Middle frontal gyrus (tissue), 1 donor: ENCODE measurements at regions not wholly inside any gene's neighbourhood (a gene's known extent, or its start where the extent isn't known, plus 50 kb on each side); places are given as distances from the start of the nearest gene placed in this dataset.

ENCODE experiments used
- DNase-seq: peaks from one replicate; pipeline ENCODE4 v3.0.0-alpha.2; 2015; ENCODE audit warnings: low spot score; ENCODE audit errors: extremely low spot score

DNA sequence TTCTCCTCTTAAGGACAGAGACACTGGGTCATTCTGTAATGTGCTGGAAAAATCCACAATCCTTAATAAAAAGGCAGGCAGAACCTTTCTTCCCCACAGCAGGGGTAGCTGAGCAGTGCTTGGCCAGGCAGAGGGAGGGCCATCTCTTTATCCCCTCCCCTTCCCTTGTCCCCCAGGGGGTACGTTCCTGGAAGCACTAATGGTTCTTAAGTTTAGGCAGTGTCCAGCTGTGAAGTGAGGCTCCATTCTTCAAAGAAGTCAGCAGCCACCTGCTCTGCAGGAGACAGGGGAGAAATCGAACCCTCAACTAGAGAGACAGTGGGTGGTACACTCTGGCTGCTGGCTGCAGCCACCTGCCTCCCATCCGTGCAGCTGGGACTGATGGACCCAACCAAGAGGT is 533.9 kb upstream of the CDH11 start:
- DNase-seq: no peak

- no peak for DNase-seq
Measured at GRCh38 chr16:65648101-65648500, 526.2 kb upstream of the CDH11 start.

DNA sequence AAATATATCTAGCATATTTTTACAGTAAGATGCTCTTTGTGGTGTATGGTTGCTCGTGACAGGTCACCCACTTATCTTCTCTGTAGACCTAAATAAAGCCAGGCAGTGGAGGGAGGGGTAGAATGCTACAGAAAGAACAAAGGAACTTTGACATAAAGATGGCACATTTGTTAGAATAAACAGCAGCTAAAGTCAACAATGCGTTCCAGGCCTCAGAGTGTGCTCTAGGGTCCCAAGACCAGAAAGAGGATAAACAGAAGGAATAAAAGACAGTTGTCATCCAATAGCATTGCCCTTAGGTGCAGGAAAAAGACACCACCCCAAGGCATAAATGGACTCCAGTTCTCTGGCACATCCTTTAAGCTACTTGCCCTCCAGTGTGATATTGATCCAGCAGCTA is 523.0 kb upstream of the CDH11 start:
- no peak for DNase-seq

- no peak for DNase-seq
Measured at GRCh38 chr16:65641762-65642289, 520.0 kb upstream of the CDH11 start.

DNA sequence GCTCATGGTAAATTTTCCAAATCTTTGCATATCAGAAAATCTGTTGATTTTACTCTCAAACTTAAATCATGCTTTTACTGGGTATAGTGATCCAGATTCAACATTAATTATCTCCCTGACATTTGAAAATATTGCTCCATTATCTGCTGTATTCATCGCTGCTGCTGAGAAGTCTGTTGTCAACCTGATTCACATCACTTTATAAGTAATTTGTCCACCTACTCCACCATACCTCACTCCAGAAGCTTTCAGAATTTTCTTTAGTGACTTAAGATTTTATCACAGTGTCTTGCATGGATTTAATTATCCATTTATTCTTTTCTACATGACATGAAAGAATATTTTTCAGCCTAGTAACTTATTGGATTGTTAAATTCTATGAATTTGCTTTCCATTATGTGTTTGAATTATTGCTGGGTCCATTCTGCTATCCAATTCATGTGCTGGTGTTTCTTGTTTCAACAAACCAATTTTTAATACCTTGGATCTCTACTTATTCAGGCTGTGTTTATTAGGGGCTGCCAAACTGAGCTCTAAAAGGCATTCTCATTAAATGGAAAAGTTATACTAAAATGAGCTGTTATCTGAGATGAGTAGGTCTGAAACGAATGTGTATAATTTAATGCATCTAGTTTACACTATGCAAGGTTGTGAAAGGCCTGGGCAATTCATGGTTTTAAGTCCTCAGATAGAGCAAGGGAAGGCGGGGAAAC is 519.3 kb upstream of the CDH11 start:
- no peak for DNase-seq

GRCh38 chr16:65634833-65635232 is 513.0 kb upstream of the CDH11 start:
- DNase-seq: no peak

- DNase-seq: no peak
Measured at GRCh38 chr16:65634291-65634690, 512.4 kb upstream of the CDH11 start.

- DNase-seq: no peak
Measured at GRCh38 chr16:65624666-65625065, 502.8 kb upstream of the CDH11 start.

- DNase-seq: no peak
Measured at GRCh38 chr16:65624229-65624628, 502.4 kb upstream of the CDH11 start.

GRCh38 chr16:65622871-65623270 is 501.0 kb upstream of the CDH11 start:
- DNase-seq: no peak

DNA sequence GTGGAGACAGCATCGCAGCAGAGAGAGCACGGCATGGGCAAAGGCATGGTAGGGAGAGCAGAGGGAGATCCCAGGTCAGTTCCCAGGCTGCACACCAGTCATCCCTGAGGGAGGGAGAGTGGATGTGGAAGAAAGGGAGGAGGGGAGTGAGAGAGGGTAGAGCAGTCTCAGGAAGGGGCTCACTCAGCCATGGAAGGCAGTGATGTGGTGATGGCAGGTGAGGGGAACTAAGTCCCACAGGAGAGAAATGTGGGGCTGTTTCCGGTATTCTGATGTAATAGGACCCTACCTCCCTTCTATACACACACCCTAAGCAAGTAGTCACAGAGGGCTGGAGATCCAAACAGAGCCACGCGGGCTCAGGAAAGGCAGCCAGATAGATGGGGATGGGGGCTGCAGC is 500.3 kb upstream of the CDH11 start:
- DNase-seq: no peak

DNA sequence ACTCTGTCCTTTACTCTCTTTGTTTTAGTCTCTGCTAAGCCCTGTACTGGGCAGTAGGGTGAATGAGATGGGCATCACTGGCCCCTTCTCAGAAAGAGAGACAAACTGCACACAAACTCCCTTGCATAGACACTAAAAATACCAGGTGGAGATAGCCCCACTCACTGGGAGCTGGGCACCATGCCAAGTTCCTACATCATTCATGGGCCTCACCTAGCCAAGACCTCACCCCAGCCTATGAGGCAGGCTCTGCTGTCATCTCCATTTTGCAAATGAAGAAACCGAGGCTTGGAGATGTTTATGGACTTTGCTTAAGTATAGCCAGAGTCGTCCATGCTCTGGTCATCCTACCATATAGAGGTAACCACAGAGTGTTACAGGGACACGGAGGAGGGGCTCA is 499.8 kb upstream of the CDH11 start:
- no peak for DNase-seq

GRCh38 chr16:65619606-65620005 is 497.7 kb upstream of the CDH11 start:
- no peak for DNase-seq

DNA sequence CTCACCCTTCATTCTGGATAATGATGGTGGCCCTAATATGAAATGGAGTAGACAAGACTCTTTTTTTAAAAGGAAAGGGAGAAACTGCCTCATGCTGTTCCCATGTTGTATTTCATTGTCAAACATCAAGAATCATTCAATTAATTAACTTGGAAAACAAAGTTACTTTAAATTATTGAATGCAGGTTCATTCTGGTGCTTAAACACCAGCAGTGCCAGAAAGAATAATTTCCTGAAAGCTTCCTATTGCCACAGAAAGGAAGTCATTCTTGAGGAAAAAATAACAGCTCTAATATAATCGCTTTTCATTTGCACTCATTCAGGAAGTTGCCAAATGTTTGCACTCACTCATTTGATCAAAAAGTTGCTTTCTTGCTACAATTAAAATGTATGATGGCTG is 497.1 kb upstream of the CDH11 start:
- no peak for DNase-seq

GRCh38 chr16:65618333-65618732 is 496.5 kb upstream of the CDH11 start:
- DNase-seq: no peak

- no peak for DNase-seq
Measured at GRCh38 chr16:65617421-65617820, 495.6 kb upstream of the CDH11 start.

DNA sequence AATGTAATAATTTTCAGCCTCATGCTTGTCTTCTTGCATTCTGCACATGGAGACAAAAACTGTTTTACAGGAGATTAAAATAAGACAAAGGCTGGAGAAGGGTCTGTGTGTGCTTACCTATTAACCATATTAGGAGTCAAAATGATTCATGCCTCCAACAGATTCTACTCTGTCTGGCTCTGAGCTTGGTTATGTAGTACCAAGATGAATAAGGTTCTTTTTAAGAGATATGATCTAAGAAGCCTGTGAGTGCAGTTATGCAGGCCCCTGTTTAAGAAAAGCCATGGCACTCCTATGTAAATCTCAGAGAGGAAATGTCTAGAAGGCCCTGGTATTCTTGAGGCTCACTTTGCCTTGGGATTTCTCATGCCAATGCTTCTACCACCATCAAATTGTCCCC is 486.6 kb upstream of the CDH11 start:
- DNase-seq: no peak

GRCh38 chr16:65604771-65605170 is 482.9 kb upstream of the CDH11 start:
- no peak for DNase-seq

- no peak for DNase-seq
Measured at GRCh38 chr16:65601781-65602180, 479.9 kb upstream of the CDH11 start.

- no peak for DNase-seq
Measured at GRCh38 chr16:65600629-65601028, 478.8 kb upstream of the CDH11 start.

DNA sequence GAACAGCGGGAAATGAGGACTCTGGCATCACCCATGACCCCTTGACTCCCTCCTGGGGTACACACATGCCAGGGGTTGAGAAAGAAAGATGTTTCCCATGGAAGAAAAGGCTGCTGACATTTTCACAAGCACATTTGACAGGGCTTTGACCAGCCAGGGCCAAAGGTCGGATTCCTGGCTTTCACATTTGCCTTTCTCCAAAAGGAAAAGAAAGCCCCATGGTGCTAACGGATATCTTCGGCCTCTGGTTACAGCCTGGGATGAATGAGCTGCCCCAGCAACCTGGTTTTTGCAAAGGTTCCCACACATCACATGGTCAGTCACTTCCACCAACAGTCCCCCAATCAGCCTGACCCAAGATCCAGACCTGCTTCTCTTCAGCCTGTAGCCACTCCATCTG is 478.2 kb upstream of the CDH11 start:
- no peak for DNase-seq

DNA sequence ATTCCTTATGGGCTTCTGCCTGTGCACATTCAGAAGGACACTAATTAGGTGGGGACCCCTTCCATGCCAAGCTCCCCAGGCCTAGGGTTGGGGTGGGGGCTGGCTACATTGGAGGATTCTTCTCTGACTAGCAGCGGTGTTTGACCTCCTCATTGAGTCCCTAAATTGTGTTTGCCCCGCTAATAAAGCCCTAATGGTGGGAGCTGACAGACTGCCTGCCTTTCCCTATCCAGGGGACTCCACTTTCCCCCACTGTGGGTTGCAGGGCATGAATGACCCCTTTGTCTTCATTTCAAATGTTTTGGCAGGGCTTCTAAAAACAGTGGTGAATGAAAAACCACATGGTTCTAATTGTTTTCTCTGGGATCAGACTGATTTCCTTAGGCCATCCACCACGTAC is 476.8 kb upstream of the CDH11 start:
- DNase-seq: no peak

- DNase-seq: no peak
Measured at GRCh38 chr16:65583498-65583897, 461.6 kb upstream of the CDH11 start.

- no peak for DNase-seq
Measured at GRCh38 chr16:65579050-65579449, 457.2 kb upstream of the CDH11 start.
